Endothelial cell of umbilical vein (primary cell): ENCODE measurements at regions not wholly inside any gene's neighbourhood (a gene's known extent, or its start where the extent isn't known, plus 50 kb on each side); places are given as distances from the start of the nearest gene placed in this dataset.

Source experiments
- BruUV-seq: library from RNA; stranded (reverse); fragments of 400-500 nt; replicated peaks from 2 replicates; lab custom pipeline; 2021; lab: Mats Ljungman, UMichigan
- CTCF ChIA-PET: fragments of 300-600, 350-600 bp; sonication (Branson Sonifier 250); formaldehyde crosslinking; loops from one replicate; lab custom pipeline; 2021; ENCODE audit warnings: antibody characterized with exemption, inconsistent platforms; lab: Charles Lee
- POLR2A ChIA-PET: fragments of 300-600, 350-600 bp; sonication (Branson Sonifier 250); formaldehyde crosslinking; loops from one replicate; lab custom pipeline; 2021; ENCODE audit warnings: antibody characterized with exemption, inconsistent platforms; lab: Charles Lee
- DNase-seq: peaks from one replicate; pipeline ENCODE4 v3.0.0-alpha.2; 2011; ENCODE audit warnings: low read depth, low spot score
- FAIRE-seq: peaks from 2 replicates; lab custom pipeline; 2011; peaks lifted over from hg19 to GRCh38; lab: Jason Lieb, UNC
- H2AFZ ChIP-seq: 2 replicates; pipeline ENCODE4 v1.6.0; 2012; ENCODE audit warnings: low read depth, low read length, control low read depth, inconsistent platforms
- H3K27ac ChIP-seq: 2 replicates; pipeline ENCODE4 v1.5.1; 2011; ENCODE audit warnings: low read depth, mild to moderate bottlenecking, control low read depth, low read length, moderate library complexity; ENCODE audit not compliant: insufficient read depth
- H3K27me3 ChIP-seq, 2 experiments: 2 replicates each; pipeline versions ENCODE4 v1.6.0 to v1.6.1; 2011; ENCODE audit warnings: low read length in 2 of 2, mixed read lengths in 1 of 2; ENCODE audit not compliant: control insufficient read depth in 2 of 2, insufficient read depth in 2 of 2
- H3K36me3 ChIP-seq, 2 experiments: 2 replicates in 1 of 2; 3 replicates in 1 of 2; pipeline ENCODE4 v1.5.1; 2011; ENCODE audit warnings: low read length in 2 of 2, mild to moderate bottlenecking in 1 of 2, moderate library complexity in 1 of 2; ENCODE audit not compliant: control insufficient read depth in 2 of 2, insufficient read depth in 2 of 2; ENCODE audit errors: extremely low read depth in 1 of 2
- H3K4me1 ChIP-seq: 3 replicates; pipeline ENCODE4 v1.5.1; 2011; ENCODE audit warnings: mild to moderate bottlenecking, low read length; ENCODE audit not compliant: control insufficient read depth, insufficient read depth; ENCODE audit errors: extremely low read depth
- H3K4me2 ChIP-seq: 2 replicates; pipeline ENCODE4 v1.6.1; 2011; ENCODE audit warnings: low read length, control low read depth, mixed read lengths; ENCODE audit not compliant: insufficient read depth
- H3K4me3 ChIP-seq, 3 experiments: fragments of 200-600 bp in 1 of 3; sonication (generic), shearing (Covaris generic) in 1 of 3; replicated peaks in 1 of 3; 2 replicates each; pipeline ENCODE4 v1.5.1; 2011 to 2016; ENCODE audit warnings: control low read depth in 3 of 3, low read length in 3 of 3, mild to moderate bottlenecking in 2 of 3, inconsistent platforms in 1 of 3, low read depth in 1 of 3, moderate library complexity in 1 of 3; ENCODE audit not compliant: insufficient read depth in 1 of 3
- H3K79me2 ChIP-seq: 2 replicates; pipeline ENCODE4 v1.6.0; 2012; ENCODE audit warnings: low read length, inconsistent platforms; ENCODE audit not compliant: control insufficient read depth, insufficient read depth
- H3K9ac ChIP-seq: replicated peaks from 2 replicates; pipeline ENCODE3; 2011; ENCODE audit warnings: low read length, control low read depth; ENCODE audit not compliant: insufficient read depth; ENCODE audit errors: extremely low read depth
- H3K9me1 ChIP-seq: replicated peaks from 3 replicates; pipeline ENCODE4 v1.6.0; 2011; ENCODE audit warnings: mild to moderate bottlenecking, low read length; ENCODE audit not compliant: control insufficient read depth, insufficient read depth; ENCODE audit errors: extremely low read depth
- H3K9me3 ChIP-seq: replicated peaks from 2 replicates; pipeline ENCODE4 v1.5.1; 2012; ENCODE audit warnings: low read length, inconsistent platforms; ENCODE audit not compliant: control insufficient read depth, insufficient read depth
- H4K20me1 ChIP-seq: replicated peaks from 2 replicates; pipeline ENCODE3; 2011; ENCODE audit warnings: mild to moderate bottlenecking, low read length; ENCODE audit not compliant: control insufficient read depth, insufficient read depth; ENCODE audit errors: extremely low read depth
- EZH2 ChIP-seq: IDR thresholded peaks from 2 replicates; pipeline ENCODE4 v1.6.1; 2012; ENCODE audit warnings: borderline replicate concordance, low read depth, mild to moderate bottlenecking, moderate library complexity, low read length, inconsistent platforms; ENCODE audit not compliant: severe bottlenecking
- FOS ChIP-seq: IDR thresholded peaks from 2 replicates; pipeline ENCODE4 v1.6.1; 2011; ENCODE audit warnings: mild to moderate bottlenecking, low read length, moderate library complexity, borderline replicate concordance; ENCODE audit not compliant: insufficient read depth
- GATA2 ChIP-seq: IDR thresholded peaks from 2 replicates; pipeline ENCODE4 v1.7.0; 2011; ENCODE audit warnings: low read depth, mild to moderate bottlenecking, moderate library complexity, mixed read lengths, low read length; ENCODE audit not compliant: insufficient read length, insufficient read depth
- JUN ChIP-seq: IDR thresholded peaks from 2 replicates; pipeline ENCODE4 v1.6.1; 2011; ENCODE audit warnings: borderline replicate concordance, low read depth; ENCODE audit not compliant: insufficient read length, insufficient read depth
- MYC ChIP-seq: IDR thresholded peaks from one replicate; pipeline ENCODE4 v1.6.1; 2011; ENCODE audit warnings: mild to moderate bottlenecking, low read depth, low read length
- POLR2A ChIP-seq: IDR thresholded peaks from 2 replicates; pipeline ENCODE4 v1.6.1; 2012; ENCODE audit warnings: low read depth, mild to moderate bottlenecking, control low read depth, low read length
- POLR2AphosphoS5 ChIP-seq: IDR thresholded peaks from 2 replicates; pipeline ENCODE4 v1.6.1; 2012; ENCODE audit warnings: low read depth, mild to moderate bottlenecking, control low read depth, low read length, moderate library complexity; ENCODE audit not compliant: insufficient read depth
- dilution Hi-C: fragments of 300-500 bp; cut with MboI; formaldehyde crosslinking; loops from one replicate; pipeline ENCODE4 v1.15.0; 2019; ENCODE audit warnings: low sequenced_read_pairs; ENCODE audit not compliant: extremely low pct_ligation_motif_present
- intact Hi-C: fragments of 100-400 bp; cut with micrococcal nuclease; formaldehyde crosslinking; loops from one replicate; pipeline ENCODE4 v1.10.0; 2022
- TF ChIP-seq, protein P1 (sequence below): IDR thresholded peaks from 2 replicates; pipeline ENCODE4 v1.6.1; 2011; ENCODE audit not compliant: insufficient read depth, insufficient read length
- TF ChIP-seq, protein P2 (sequence below), 2 donors: IDR thresholded peaks; 1 replicate in 1 of 2; 2 replicates in 1 of 2; pipeline ENCODE4 v1.5.1; 2011; ENCODE audit warnings: low read length in 2 of 2, mild to moderate bottlenecking in 2 of 2, moderate library complexity in 2 of 2, control low read depth in 1 of 2, inconsistent platforms in 1 of 2, low read depth in 1 of 2; ENCODE audit not compliant: insufficient read depth in 1 of 2; ENCODE audit errors: extremely low read depth in 1 of 2

DNA sequence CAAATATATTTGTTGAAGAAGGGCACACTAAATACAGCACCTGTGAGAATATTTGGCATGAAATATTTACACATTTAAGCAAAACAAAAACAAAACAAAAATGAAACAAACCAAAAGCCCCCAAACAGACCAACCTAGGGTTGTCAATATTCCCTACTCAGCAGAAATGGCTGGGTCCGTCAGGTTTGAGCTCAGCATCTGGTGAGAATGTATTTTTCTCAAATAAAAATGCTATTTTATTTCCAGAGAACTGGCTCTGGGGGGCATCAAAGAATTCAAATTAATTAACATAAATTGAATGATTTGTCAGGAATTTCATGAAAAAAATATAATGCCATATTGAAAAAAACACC, 142.8 kb upstream of the COL5A1 start:
- Histone ChIP-seq H3K9me1 (no peaks in the 10 kb centered on the region), H3K4me2 (no peak overlapping the region), H3K79me2 (no peaks in the 10 kb centered on the region), H3K4me1 (peaks cover 2% of the 10 kb centered on the region), H3K27me3 (peaks cover 10 to 13% of the 10 kb centered on the region in 2 experiments), H3K27ac (no peak overlapping the region), H3K36me3 (no peaks in the 10 kb centered on the region), H3K9ac (no peak overlapping the region), H4K20me1 (no peaks in the 10 kb centered on the region), H2AFZ (no peak overlapping the region), H3K4me3 (no peak overlapping the region), H3K9me3 (no peaks in the 10 kb centered on the region)
- dilution Hi-C loops, result no loop called here
- POLR2A ChIA-PET, result no interaction called here
- no peak for DNase-seq
- FAIRE-seq, result no peak
- no TSS peak for BruUV-seq
- intact Hi-C loops, result no loop called here
- TF ChIP-seq, protein P1, sequence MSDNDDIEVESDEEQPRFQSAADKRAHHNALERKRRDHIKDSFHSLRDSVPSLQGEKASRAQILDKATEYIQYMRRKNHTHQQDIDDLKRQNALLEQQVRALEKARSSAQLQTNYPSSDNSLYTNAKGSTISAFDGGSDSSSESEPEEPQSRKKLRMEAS, result no peak
- TF ChIP-seq, protein P2, sequence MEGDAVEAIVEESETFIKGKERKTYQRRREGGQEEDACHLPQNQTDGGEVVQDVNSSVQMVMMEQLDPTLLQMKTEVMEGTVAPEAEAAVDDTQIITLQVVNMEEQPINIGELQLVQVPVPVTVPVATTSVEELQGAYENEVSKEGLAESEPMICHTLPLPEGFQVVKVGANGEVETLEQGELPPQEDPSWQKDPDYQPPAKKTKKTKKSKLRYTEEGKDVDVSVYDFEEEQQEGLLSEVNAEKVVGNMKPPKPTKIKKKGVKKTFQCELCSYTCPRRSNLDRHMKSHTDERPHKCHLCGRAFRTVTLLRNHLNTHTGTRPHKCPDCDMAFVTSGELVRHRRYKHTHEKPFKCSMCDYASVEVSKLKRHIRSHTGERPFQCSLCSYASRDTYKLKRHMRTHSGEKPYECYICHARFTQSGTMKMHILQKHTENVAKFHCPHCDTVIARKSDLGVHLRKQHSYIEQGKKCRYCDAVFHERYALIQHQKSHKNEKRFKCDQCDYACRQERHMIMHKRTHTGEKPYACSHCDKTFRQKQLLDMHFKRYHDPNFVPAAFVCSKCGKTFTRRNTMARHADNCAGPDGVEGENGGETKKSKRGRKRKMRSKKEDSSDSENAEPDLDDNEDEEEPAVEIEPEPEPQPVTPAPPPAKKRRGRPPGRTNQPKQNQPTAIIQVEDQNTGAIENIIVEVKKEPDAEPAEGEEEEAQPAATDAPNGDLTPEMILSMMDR (IDR thresholded peaks at IDR 0.05; ENCODE audit: extremely low read depth in 1 of 2, insufficient read depth in 1 of 2, low read depth in 1 of 2, low read length in 2 of 2), result no peak
- TF ChIP-seq JUN, result no peak
- TF ChIP-seq EZH2, result no peak
- TF ChIP-seq POLR2A, result no peak
- TF ChIP-seq POLR2AphosphoS5, result no peak
- no peak for TF ChIP-seq MYC
- no peak for TF ChIP-seq GATA2
- no peak for TF ChIP-seq FOS
- CTCF ChIA-PET, result no interaction called here
